CD4-positive, alpha-beta T cell treated with Interleukin-15 for 1 hour (primary cell): ENCODE measurements at regions not wholly inside any gene's neighbourhood (a gene's known extent, or its start where the extent isn't known, plus 50 kb on each side); places are given as distances from the start of the nearest gene placed in this dataset.
"Not testable (repeated sequence)": the region's sequence is repeated elsewhere in the genome, so short reads cannot be mapped to it uniquely, and the experiment has no call there.

Experiments used
- DNase-seq: peaks from one replicate; pipeline ENCODE4 v3.0.0-alpha.2; 2020

DNA sequence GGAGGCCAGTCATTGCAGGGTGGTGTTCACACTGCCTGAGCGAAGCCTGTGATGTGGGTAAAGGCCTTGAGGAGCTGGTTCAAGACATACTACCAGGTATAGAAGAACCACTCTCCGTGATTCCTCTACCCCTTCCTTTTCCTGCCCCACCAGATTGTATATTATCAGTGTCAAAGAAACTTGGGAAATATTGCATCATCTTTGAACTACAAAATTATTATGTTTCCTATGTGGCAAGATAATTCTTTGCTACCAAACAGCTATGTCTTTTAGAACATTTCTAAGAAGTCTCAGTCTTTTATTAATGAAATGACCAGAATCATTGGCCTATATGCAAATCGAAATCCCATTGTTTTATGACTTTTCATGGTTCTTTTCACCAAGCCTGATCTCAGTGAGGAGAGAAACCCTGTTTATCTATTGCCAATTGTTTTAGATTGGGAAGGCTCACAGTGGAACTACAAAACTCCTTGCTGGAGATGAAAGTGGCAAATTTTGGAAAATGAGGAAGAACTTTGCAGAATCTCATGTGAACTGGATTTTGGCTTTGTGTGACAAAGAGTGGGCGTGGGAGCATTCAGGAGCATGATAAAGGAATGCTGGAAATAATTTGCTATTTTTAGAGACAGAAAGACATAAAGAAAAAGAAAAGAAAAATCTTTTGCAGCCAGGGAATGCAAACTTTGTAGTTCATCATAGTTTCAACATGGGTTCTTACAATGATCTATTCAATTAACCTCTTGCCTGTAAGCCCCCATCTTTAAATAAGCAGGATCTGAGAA, 286.9 kb downstream of the INSIG2 start:
- DNase-seq = no peak

GRCh38 chr2:118372886-118373830, 284.9 kb downstream of the INSIG2 start:
- no peak for DNase-seq

DNA sequence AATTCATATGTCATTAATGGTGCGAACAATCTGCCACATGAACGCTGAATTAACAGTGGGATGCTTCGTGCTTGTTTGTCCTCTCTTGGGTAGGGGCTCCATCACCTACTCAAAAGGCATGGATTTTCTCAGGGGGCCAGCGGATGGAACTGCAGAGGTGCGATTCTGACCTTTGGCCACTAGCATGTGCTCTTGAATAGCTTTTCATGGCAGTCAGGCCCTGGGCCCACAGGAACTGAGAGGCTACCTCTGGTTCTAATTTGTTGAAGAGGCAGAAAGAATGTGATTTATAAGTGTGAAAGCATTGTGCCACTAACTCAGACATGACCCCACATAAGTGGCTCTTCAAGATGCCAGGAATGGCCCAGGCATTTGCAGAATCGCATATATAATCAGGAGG, 283.2 kb downstream of the INSIG2 start:
- no peak for DNase-seq

DNA sequence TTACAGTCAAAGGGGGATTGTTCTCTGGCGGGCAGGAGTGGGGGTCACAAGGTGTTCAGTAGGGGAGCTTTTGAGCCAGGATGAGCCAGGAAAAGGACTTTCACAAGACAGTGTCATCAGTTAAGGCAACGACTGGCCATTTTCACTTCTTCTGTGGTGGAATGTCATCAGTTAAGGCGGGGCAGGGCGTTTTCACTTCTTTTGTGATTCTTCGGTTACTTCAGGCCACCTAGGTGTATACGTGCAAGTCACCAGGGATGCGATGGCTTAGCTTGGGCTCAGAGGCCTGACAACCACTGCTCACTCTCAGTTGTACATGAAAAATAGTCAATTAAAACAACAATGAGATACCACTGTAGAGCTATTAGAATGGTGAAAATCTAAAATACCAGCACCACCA, 281.2 kb downstream of the INSIG2 start:
- DNase-seq = not testable (repeated sequence)

- no peak for DNase-seq
These were observed 275.3 kb downstream of the INSIG2 start for GRCh38 chr2:118363604-118364003.

GRCh38 chr2:118356051-118356450, 267.8 kb downstream of the INSIG2 start:
- no peak for DNase-seq

DNA sequence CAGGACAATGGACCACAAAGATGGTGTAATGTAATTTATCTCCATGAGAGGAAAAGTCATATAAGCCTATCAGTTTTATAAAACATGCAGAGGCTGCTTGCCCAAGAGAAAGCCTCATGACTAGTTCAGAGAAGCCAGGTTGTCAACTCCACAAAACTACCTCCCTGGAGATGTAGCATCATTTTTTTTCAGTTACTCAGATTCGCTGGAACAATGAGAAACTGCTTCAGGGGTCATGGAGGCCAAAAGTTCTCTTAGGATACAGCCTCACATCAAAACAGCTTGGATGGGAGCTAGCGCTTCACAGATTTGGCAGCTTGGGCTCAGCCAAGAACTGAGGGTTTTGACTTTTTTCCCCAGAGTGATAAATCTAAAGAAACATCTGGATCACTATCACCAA, 263.5 kb downstream of the INSIG2 start:
- no peak for DNase-seq

- no peak for DNase-seq
These were observed 262.4 kb downstream of the INSIG2 start for GRCh38 chr2:118350621-118351020.

DNA sequence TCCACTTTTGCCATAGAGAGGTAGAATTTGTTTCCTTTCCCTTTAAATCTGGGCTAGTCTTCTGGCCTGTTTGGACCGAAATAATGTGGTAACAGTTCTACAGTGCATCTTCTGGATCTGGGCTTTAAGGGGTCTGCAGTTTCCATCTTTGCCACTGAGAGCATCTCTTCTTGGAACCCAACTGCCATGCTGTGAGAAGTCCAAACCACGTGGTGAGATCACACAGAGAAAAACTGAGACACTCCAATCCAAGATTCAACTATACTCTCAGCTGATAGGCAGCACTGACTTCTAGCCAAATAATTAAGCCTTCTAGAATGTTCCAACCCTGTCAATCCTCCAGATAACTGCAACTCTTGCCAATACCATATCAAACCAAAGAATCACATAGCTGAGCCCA, 261.1 kb downstream of the INSIG2 start:
- DNase-seq = no peak

GRCh38 chr2:118348380-118349034, 260.2 kb downstream of the INSIG2 start:
- DNase-seq = no peak

- no peak for DNase-seq
These were observed 257.2 kb downstream of the INSIG2 start for GRCh38 chr2:118345465-118345864.

DNA sequence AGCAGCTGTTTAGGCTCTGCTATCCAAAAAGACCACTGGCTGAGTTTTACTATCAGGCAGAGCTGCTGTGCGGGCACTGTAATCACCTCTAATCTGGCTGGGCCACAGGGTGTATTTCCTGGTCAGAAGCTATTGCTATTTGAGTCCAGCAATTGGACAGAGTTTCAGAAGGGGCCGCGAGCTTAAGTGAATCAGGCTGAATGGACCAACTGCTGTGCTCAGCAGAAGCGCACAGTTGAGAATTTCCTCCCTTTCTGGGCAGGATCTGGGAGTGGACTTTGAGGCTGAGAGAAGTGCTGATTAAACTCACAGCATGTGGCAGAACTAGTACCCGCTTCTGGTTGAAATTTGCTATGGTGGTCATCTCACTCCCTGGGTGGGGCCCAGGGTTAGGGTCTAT, 251.8 kb downstream of the INSIG2 start:
- no peak for DNase-seq

- DNase-seq = no peak
These were observed 251.1 kb downstream of the INSIG2 start for GRCh38 chr2:118339386-118339785.

DNA sequence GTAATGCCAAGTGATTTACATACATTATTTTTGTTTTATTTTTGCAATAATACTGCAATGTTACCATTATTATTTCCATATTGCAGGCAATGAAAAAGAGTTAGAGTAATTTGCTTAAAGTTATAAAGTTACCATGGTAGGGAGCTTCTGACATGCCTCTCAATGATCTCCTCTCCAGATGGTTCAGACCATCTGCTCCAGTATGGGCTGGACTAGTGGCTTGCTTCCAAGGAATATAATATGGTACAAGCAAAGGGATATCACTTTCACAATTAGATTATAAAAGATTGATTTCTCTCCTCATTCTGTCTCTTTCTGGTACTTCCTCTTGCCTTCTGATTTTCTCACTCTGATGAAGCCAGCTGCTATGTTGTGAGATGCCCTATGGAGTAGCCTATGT, 245.4 kb downstream of the INSIG2 start:
- no peak for DNase-seq

DNA sequence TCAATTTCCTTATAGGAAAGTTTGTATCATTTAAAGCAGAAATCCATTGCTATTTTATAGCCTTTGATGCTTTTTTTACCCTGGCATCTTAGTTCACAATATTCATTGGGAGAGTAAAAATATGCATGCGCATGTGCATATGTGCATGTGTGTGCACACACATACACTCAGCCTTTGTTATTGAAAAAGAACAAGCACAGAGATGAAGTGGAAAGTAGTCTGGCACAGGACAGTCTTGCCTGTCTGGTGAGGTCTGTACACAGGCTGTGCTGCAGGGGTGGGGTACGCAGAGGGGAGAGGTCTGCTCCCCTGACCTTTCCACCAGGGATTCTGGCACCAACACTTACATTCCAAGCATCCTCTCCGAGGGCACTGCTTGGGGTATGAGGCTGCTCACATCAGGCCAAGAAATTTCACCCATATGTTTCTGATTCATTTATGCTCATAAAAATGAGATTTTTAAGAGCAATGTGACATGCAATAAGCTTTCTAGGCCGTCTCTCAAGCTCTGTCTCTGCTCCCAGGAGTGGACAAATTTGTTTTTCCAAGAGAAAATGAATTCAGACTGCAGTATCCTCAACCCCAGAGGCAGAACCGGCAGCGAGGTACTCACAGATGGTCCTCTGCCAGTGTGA, 237.2 kb downstream of the INSIG2 start:
- DNase-seq = no peak

GRCh38 chr2:118322406-118322805, 234.1 kb downstream of the INSIG2 start:
- no peak for DNase-seq

- no peak for DNase-seq
These were observed 233.3 kb downstream of the INSIG2 start for GRCh38 chr2:118321432-118322105.

- no peak for DNase-seq
These were observed 232.4 kb downstream of the INSIG2 start for GRCh38 chr2:118320658-118321057.

DNA sequence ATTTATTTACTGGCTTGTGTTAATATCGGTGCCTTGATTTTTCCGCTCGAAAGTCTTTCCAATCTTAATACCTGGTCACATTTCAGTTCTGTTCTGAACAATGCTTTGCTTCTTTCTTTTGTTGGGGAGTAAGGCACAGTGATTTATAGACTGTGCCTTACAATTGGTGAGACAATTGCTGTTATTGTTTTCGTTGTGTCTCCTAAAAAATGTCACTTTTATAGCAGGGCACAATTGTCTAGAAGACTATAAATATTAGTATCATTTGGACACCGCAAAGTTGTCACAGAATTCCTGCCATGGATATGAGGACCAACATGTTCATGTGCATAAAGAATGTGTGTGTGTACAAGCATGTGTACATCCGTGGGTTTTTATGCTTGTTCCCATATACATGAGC, 231.9 kb downstream of the INSIG2 start:
- DNase-seq = no peak

DNA sequence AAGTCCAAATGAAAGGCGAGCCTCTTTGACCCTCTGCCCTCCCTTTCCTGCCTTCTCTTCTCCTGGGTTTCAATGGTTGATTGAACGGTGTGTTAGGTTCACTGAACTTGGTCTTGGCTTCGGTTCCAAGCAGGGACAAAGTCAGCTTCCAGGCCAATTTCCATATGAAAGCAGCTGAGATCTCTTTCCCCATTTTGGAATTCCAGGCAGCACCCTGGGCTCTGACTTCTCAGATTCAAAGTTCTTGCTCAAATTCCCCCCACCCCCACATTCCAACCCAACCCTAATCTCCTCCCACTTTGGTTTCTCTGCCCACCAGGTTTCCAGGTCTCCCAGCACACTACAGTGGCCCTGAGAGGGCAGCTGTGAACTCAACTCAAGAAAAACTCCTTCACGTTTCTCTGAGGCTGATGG, 231.0 kb downstream of the INSIG2 start:
- DNase-seq = no peak

DNA sequence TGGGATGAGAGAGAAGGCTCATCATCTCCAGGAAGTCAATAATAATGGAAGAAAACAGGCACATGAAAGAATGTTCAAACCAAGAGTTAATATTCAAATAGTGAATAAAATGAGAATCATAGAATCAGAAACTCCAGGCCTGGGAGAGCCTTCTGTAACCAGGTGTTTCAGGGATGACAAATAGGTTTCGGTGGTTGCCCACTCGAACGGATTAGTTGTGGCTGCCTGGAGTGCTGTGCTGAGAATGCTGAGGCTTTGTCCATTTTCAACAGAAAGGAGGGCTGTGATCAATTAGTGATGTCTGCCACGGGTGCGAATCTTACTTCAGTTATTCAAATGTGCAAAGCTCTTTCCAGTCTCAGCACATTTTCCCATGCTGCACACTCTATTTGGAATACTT, 227.3 kb downstream of the INSIG2 start:
- no peak for DNase-seq

DNA sequence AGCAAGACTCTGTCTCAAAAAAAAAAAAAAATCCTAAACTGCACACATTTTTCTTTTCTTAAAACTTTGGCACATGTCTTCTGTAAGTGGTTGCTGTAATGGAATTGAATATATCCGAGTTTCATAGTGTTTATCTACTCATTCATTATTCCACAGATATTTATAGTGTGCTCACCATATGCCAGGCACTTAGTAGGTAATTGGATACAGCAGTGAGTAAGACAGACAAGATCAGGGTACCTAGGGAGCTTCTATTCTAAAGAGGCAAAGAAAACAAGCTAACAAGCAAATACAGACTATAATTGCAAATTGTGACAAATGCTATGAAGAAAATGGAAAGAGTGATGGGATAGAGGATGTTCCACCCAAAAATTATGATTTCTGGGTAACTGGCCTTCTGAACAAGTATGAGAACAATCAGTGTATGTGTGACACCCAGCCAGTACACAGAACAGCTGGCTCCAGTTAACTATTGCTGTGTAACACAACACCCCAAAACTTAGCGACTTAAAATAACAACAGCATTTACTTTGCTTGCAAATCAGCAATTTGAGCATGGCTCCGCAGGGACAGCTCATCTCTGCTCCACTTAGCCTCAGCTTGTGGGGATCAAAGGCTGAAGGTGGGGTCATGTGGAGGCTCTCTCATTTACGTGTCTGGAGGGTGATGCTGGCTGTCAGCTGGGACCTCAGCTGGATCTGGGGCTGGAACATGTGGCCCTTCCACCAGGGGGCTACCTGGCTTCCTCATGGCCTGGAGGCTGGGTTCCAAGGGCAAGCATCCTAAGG, 224.9 kb downstream of the INSIG2 start:
- no peak for DNase-seq
